ENCODE measurements at regions not wholly inside any gene's neighbourhood (a gene's known extent, or its start where the extent isn't known, plus 50 kb on each side); places are given as distances from the start of the nearest gene placed in this dataset.
"Not testable (repeated sequence)": the region's sequence is repeated elsewhere in the genome, so short reads cannot be mapped to it uniquely, and the experiment has no call there.

- DNase-seq (ENCODE audit: low spot score) = peak; percentile 79
These were observed 54.8 kb upstream of the HMGB1 start for GRCh38 chr13:30520571-30520970.

GRCh38 chr13:30523211-30523610 is 57.5 kb upstream of the HMGB1 start:
- DNase-seq (ENCODE audit: low spot score) = no peak

- DNase-seq (ENCODE audit: low spot score) = not testable (repeated sequence)
These were observed 58.1 kb upstream of the HMGB1 start for GRCh38 chr13:30523817-30524216.

- DNase-seq (ENCODE audit: low spot score) = not testable (repeated sequence)
These were observed 59.5 kb upstream of the HMGB1 start for GRCh38 chr13:30525212-30525611.

- no peak for DNase-seq (ENCODE audit: low spot score)
These were observed 61.1 kb upstream of the HMGB1 start for GRCh38 chr13:30526612-30527495.

- DNase-seq (ENCODE audit: low spot score) = peak; percentile 13
These were observed 63.5 kb upstream of the HMGB1 start for GRCh38 chr13:30529085-30529834.

GRCh38 chr13:30535046-30535445 is 69.3 kb upstream of the HMGB1 start:
- no peak for DNase-seq (ENCODE audit: low spot score)

GRCh38 chr13:30545320-30545719 is 72.4 kb upstream of the USPL1 start:
- no peak for DNase-seq (ENCODE audit: low spot score)

- DNase-seq (ENCODE audit: low spot score) = not testable (repeated sequence)
These were observed 69.7 kb upstream of the USPL1 start for GRCh38 chr13:30548046-30548445.

GRCh38 chr13:30551189-30551588 is 66.5 kb upstream of the USPL1 start:
- peak; percentile 65 for DNase-seq (ENCODE audit: low spot score)

GRCh38 chr13:30552567-30552966 is 65.2 kb upstream of the USPL1 start:
- DNase-seq (ENCODE audit: low spot score) = no peak

- DNase-seq (ENCODE audit: low spot score) = no peak
These were observed 58.4 kb upstream of the USPL1 start for GRCh38 chr13:30559274-30559673.

GRCh38 chr13:30560212-30560611 is 57.5 kb upstream of the USPL1 start:
- no peak for DNase-seq (ENCODE audit: low spot score)

GRCh38 chr13:30561511-30561910 is 56.2 kb upstream of the USPL1 start:
- DNase-seq (ENCODE audit: low spot score) = no peak

GRCh38 chr13:30564489-30564888 is 53.2 kb upstream of the USPL1 start:
- no peak for DNase-seq (ENCODE audit: low spot score)

GRCh38 chr13:30565658-30566057 is 52.1 kb upstream of the USPL1 start:
- DNase-seq (ENCODE audit: low spot score) = no peak

GRCh38 chr13:30567072-30567471 is 50.6 kb upstream of the USPL1 start:
- DNase-seq (ENCODE audit: low spot score) = no peak

Data from RKO (cell line).